ENCODE measurements at regions not wholly inside any gene's neighbourhood (a gene's known extent, or its start where the extent isn't known, plus 50 kb on each side); places are given as distances from the start of the nearest gene placed in this dataset.

GRCh38 chr9:19701991-19702390 is 86.8 kb downstream of the SLC24A2 start:
- TF ChIP-seq, protein P1, sequence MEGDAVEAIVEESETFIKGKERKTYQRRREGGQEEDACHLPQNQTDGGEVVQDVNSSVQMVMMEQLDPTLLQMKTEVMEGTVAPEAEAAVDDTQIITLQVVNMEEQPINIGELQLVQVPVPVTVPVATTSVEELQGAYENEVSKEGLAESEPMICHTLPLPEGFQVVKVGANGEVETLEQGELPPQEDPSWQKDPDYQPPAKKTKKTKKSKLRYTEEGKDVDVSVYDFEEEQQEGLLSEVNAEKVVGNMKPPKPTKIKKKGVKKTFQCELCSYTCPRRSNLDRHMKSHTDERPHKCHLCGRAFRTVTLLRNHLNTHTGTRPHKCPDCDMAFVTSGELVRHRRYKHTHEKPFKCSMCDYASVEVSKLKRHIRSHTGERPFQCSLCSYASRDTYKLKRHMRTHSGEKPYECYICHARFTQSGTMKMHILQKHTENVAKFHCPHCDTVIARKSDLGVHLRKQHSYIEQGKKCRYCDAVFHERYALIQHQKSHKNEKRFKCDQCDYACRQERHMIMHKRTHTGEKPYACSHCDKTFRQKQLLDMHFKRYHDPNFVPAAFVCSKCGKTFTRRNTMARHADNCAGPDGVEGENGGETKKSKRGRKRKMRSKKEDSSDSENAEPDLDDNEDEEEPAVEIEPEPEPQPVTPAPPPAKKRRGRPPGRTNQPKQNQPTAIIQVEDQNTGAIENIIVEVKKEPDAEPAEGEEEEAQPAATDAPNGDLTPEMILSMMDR (IDR thresholded peaks at IDR 0.05), result no peak
- no peak for TF ChIP-seq POLR2A (IDR thresholded peaks at IDR 0.05)
- Histone ChIP-seq H3K4me1 (no peaks in the 10 kb centered on the region), H3K4me3 (no peak overlapping the region), H3K27me3 (no peaks in the 10 kb centered on the region), H3K36me3 (ENCODE audit: low read depth, missing control alignments) (no peaks in the 10 kb centered on the region), H3K27ac (no peak overlapping the region), H3K9me3 (no peaks in the 10 kb centered on the region)
- no peak for DNase-seq
- 43% methylated on average over 2 of the region's 2 CpGs for WGBS, 2 donors
- intact Hi-C loops (cut with DNase I; ENCODE audit: low total_unique reads), result no loop called here

DNA sequence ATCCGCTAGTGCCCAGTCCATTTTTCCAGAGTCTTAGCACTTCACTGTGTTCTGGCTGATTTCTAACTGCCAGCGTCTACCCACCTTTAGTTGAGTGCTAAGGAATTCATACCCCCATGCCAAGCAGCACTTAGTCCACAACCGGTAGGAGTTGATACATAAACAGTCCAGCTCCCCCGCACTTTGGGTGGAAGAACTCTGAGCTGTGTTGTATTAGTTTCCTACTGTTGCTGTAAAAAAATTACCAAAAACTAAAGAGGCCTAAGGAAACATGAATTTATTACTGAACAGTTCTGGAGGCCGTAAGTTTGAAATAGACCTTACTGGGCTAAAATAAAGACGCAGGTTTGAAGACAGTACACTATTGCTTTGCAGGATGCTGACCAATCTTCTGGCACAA is 87.6 kb downstream of the SLC24A2 start:
- no peak overlapping the region for H3K27ac ChIP-seq
- TF ChIP-seq, protein P1 (IDR thresholded peaks at IDR 0.05), result no peak
- TF ChIP-seq POLR2A (IDR thresholded peaks at IDR 0.05), result no peak
- no peak for DNase-seq
- 78 to 81% methylated on average over 6 of the region's 6 CpGs for WGBS, 2 donors
- H3K4me1 ChIP-seq, result no peaks in the 10 kb centered on the region
- no peaks in the 10 kb centered on the region for H3K27me3 ChIP-seq
- intact Hi-C loops (cut with DNase I; ENCODE audit: low total_unique reads), result no loop called here
- H3K36me3 ChIP-seq (ENCODE audit: low read depth, missing control alignments), result no peaks in the 10 kb centered on the region
- no peak overlapping the region for H3K4me3 ChIP-seq
- no peaks in the 10 kb centered on the region for H3K9me3 ChIP-seq

DNA sequence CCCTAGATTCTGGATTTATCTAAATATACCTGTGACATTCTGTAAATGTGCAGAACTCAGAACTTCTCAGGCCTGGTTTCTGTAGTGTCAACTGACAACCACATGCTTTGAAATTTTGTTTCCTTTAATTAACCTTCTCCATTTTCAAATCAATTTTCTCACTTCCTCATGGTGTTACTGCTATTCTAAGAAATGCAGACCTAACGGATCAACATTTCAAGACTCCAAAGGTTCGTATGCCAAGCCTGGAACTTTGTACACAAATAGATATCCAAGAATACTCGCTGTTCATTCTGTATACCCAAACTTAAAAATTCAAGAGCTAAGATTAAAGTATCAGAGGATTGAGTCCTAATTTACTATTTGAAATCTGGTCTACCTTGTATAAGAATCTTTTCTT is 88.1 kb downstream of the SLC24A2 start:
- WGBS, 2 donors, result 82 to 84% methylated on average over 3 of the region's 3 CpGs
- TF ChIP-seq POLR2A (IDR thresholded peaks at IDR 0.05), result no peak
- TF ChIP-seq, protein P1 (IDR thresholded peaks at IDR 0.05), result no peak
- H3K4me3 ChIP-seq, result no peak overlapping the region
- H3K27ac ChIP-seq, result no peak overlapping the region
- no peaks in the 10 kb centered on the region for H3K27me3 ChIP-seq
- intact Hi-C loops (cut with DNase I; ENCODE audit: low total_unique reads), result no loop called here
- no peak for DNase-seq
- no peaks in the 10 kb centered on the region for H3K36me3 ChIP-seq (ENCODE audit: low read depth, missing control alignments)
- H3K4me1 ChIP-seq, result no peaks in the 10 kb centered on the region
- no peaks in the 10 kb centered on the region for H3K9me3 ChIP-seq

GRCh38 chr9:19699756-19700155 is 89.1 kb downstream of the SLC24A2 start:
- no peaks in the 10 kb centered on the region for H3K27me3 ChIP-seq
- 47 to 53% methylated on average over 3 of the region's 3 CpGs for WGBS, 2 donors
- intact Hi-C loops (cut with DNase I; ENCODE audit: low total_unique reads), result no loop called here
- H3K4me1 ChIP-seq, result no peaks in the 10 kb centered on the region
- TF ChIP-seq, protein P1 (IDR thresholded peaks at IDR 0.05), result no peak
- TF ChIP-seq POLR2A (IDR thresholded peaks at IDR 0.05), result no peak
- no peak overlapping the region for H3K4me3 ChIP-seq
- no peaks in the 10 kb centered on the region for H3K9me3 ChIP-seq
- no peak for DNase-seq
- no peak overlapping the region for H3K27ac ChIP-seq
- no peaks in the 10 kb centered on the region for H3K36me3 ChIP-seq (ENCODE audit: low read depth, missing control alignments)

DNA sequence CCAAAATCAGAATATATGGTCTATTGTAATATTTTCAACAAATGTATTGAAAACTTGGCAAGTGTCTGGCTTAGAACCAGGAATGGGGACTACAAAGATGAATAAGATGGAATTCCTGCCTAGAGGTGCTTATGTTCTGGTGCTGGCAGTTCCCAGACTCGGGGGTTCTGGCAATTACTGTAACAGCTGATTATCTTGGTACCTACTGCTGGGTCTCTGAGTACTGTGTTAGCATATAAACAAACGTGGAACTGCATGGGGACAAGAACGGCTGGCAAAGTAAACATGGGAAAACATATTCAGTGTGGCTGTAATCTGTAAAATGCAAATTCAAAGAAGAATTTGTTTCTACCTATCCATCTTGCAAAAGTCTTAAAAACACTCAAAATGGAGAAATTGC is 89.9 kb downstream of the SLC24A2 start:
- DNase-seq, result no peak
- no peaks in the 10 kb centered on the region for H3K9me3 ChIP-seq

More for the DNA sequence above, 89.9 kb downstream of the SLC24A2 start:
- H3K36me3 ChIP-seq (ENCODE audit: low read depth, missing control alignments), result no peaks in the 10 kb centered on the region
- no peak for TF ChIP-seq POLR2A (IDR thresholded peaks at IDR 0.05)
- TF ChIP-seq, protein P1 (IDR thresholded peaks at IDR 0.05), result no peak
- H3K4me1 ChIP-seq, result no peaks in the 10 kb centered on the region
- intact Hi-C loops (cut with DNase I; ENCODE audit: low total_unique reads), result no loop called here
- H3K27ac ChIP-seq, result no peak overlapping the region
- no peaks in the 10 kb centered on the region for H3K27me3 ChIP-seq
- WGBS, 2 donors, result 43 to 65% methylated on average over 3 of the region's 3 CpGs
- no peak overlapping the region for H3K4me3 ChIP-seq
